Bronchial epithelial cell (primary cell): ENCODE measurements at regions not wholly inside any gene's neighbourhood (a gene's known extent, or its start where the extent isn't known, plus 50 kb on each side); places are given as distances from the start of the nearest gene placed in this dataset.

Experiments
- DNase-seq: peaks from one replicate; pipeline ENCODE4 v3.0.0-alpha.2; 2010; ENCODE audit warnings: low read depth
- FAIRE-seq: peaks from 2 replicates; lab custom pipeline; 2011; peaks lifted over from hg19 to GRCh38; lab: Jason Lieb, UNC
- H3K27me3 ChIP-seq: 2 replicates; pipeline ENCODE4 v1.5.1; 2011; ENCODE audit warnings: low read length; ENCODE audit not compliant: control insufficient read depth, insufficient read depth
- H3K36me3 ChIP-seq: 2 replicates; pipeline ENCODE4 v1.5.1; 2011; ENCODE audit warnings: low read length; ENCODE audit not compliant: control insufficient read depth, insufficient read depth
- H3K4me3 ChIP-seq: 2 replicates; pipeline ENCODE4 v1.5.1; 2011; ENCODE audit warnings: mild to moderate bottlenecking, low read depth, low read length, control low read depth
- CTCF ChIP-seq: IDR thresholded peaks from 2 replicates; pipeline ENCODE4 v1.5.1; 2011; ENCODE audit warnings: mild to moderate bottlenecking, moderate library complexity, low read length, control low read depth, inconsistent platforms; ENCODE audit not compliant: insufficient read depth, severe bottlenecking

- no peak for TF ChIP-seq CTCF
- Histone ChIP-seq H3K27me3 (no peaks in the 10 kb centered on the region), H3K4me3 (no peak overlapping the region), H3K36me3 (no peaks in the 10 kb centered on the region)
- no peak for FAIRE-seq
- DNase-seq, result peak; percentile 60
Observed at GRCh38 chr18:66754335-66754734, 150.4 kb upstream of the CDH19 start.

GRCh38 chr18:66752733-66753132 is 148.8 kb upstream of the CDH19 start:
- DNase-seq, result peak; percentile 83
- Histone ChIP-seq H3K4me3 (no peak overlapping the region), H3K36me3 (no peaks in the 10 kb centered on the region), H3K27me3 (no peaks in the 10 kb centered on the region)
- no peak for FAIRE-seq
- TF ChIP-seq CTCF, result no peak

DNA sequence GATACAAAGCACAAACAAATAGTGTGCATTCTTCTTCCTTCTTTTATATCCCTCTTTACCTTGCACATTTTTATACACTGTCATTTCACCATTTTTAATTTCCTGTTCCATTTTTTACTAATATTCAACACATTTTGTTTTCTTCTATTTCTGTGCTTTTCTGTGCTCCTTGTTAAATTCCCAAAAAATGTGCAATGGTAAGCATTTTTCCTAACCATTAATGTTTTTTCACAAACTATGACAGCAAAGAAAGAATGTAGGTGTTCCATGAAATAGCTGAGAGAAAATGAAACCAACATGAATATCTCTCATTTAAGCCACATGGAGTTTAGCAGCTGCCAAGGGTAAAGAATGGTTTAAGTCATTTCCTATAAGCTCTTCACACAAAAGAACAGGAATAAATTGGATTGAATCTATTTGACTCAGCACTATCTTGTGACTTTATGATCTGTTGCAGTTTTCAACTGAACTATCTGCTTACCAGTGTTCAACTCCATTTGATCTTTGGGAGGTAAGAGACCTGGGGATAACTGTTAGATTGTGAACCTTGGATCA is 145.7 kb upstream of the CDH19 start:
- no peak overlapping the region for H3K4me3 ChIP-seq
- no peaks in the 10 kb centered on the region for H3K27me3 ChIP-seq
- TF ChIP-seq CTCF, result no peak
- DNase-seq, result no peak
- no peaks in the 10 kb centered on the region for H3K36me3 ChIP-seq
- no peak for FAIRE-seq

- peak; percentile 18 for DNase-seq
- no peak for TF ChIP-seq CTCF
- no peaks in the 10 kb centered on the region for H3K36me3 ChIP-seq
- FAIRE-seq, result no peak
- no peaks in the 10 kb centered on the region for H3K27me3 ChIP-seq
- no peak overlapping the region for H3K4me3 ChIP-seq
Observed at GRCh38 chr18:66749030-66749429, 145.1 kb upstream of the CDH19 start.

DNA sequence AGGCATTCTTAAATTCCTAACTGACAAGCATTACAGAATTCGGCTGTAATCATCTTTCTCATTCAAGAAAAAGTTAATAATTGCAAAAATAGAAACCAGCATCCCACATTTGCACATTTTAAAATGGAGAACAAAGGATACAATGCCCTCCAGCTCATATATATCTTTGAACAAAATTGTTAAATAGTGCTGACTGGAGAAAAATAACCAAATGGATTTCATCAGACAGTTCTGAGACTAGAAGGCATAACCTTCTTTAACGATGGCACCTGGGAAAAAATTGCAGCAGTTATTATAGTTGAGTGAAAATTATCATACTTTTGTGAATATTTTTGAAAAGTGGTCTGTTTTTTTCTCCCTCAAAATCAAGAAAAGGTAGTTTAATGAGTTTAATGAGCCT is 138.9 kb upstream of the CDH19 start:
- Histone ChIP-seq H3K4me3 (no peak overlapping the region), H3K27me3 (no peaks in the 10 kb centered on the region), H3K36me3 (no peaks in the 10 kb centered on the region)
- FAIRE-seq, result no peak
- no peak for TF ChIP-seq CTCF
- no peak for DNase-seq

GRCh38 chr18:66735933-66736332 is 132.0 kb upstream of the CDH19 start:
- FAIRE-seq (no peak), DNase-seq (no peak)
- H3K36me3 ChIP-seq, result no peaks in the 10 kb centered on the region
- H3K4me3 ChIP-seq, result no peak overlapping the region
- no peaks in the 10 kb centered on the region for H3K27me3 ChIP-seq
- TF ChIP-seq CTCF, result no peak
